HG02870 (cell line): ENCODE measurements at regions not wholly inside any gene's neighbourhood (a gene's known extent, or its start where the extent isn't known, plus 50 kb on each side); places are given as distances from the start of the nearest gene placed in this dataset.
A peak's percentile ranks its signal among the peaks of the same experiment; 100 is the strongest.
"Not testable (repeated sequence)": the region's sequence is repeated elsewhere in the genome, so short reads cannot be mapped to it uniquely, and the experiment has no call there.

Source experiments
- ATAC-seq: cut with Tn5 transposase; IDR thresholded peaks from one replicate; pipeline ENCODE4 v1.9.1; 2021; ENCODE audit warnings: mild to moderate bottlenecking, moderate library complexity; ENCODE audit not compliant: unreplicated experiment

- ATAC-seq = no peak
These were observed 273.7 kb downstream of the DAD1 start for GRCh38 chr14:22315336-22315735.

- ATAC-seq = peak; percentile 85
These were observed 274.7 kb downstream of the DAD1 start for GRCh38 chr14:22314183-22314820.

- no peak for ATAC-seq
These were observed 275.7 kb downstream of the DAD1 start for GRCh38 chr14:22313172-22313801.

- no peak for ATAC-seq
These were observed 277.4 kb downstream of the DAD1 start for GRCh38 chr14:22311636-22312035.

GRCh38 chr14:22305607-22306006 lies 283.4 kb downstream of the DAD1 start:
- ATAC-seq = peak; percentile 75

GRCh38 chr14:22304326-22304725 lies 284.7 kb downstream of the DAD1 start:
- no peak for ATAC-seq

- no peak for ATAC-seq
These were observed 285.3 kb downstream of the DAD1 start for GRCh38 chr14:22303589-22304195.

GRCh38 chr14:22300646-22301045 lies 288.4 kb downstream of the DAD1 start:
- no peak for ATAC-seq

GRCh38 chr14:22297376-22297775 lies 291.6 kb downstream of the DAD1 start:
- ATAC-seq = no peak

GRCh38 chr14:22296722-22297121 lies 292.3 kb downstream of the DAD1 start:
- ATAC-seq = no peak

- no peak for ATAC-seq
These were observed 292.9 kb downstream of the DAD1 start for GRCh38 chr14:22296088-22296487.

- no peak for ATAC-seq
These were observed 297.6 kb downstream of the DAD1 start for GRCh38 chr14:22291406-22291805.

- no peak for ATAC-seq
These were observed 299.5 kb downstream of the DAD1 start for GRCh38 chr14:22289570-22289969.

GRCh38 chr14:22285991-22286390 lies 303.0 kb downstream of the DAD1 start:
- ATAC-seq = no peak

- no peak for ATAC-seq
These were observed 306.1 kb downstream of the DAD1 start for GRCh38 chr14:22282949-22283348.

GRCh38 chr14:22282417-22282816 lies 306.6 kb downstream of the DAD1 start:
- peak; percentile 48 for ATAC-seq

GRCh38 chr14:22281447-22281874 lies 307.6 kb downstream of the DAD1 start:
- ATAC-seq = not testable (repeated sequence)

- no peak for ATAC-seq
These were observed 308.3 kb downstream of the DAD1 start for GRCh38 chr14:22280497-22281316.

GRCh38 chr14:22276913-22277816 lies 311.9 kb downstream of the DAD1 start:
- ATAC-seq = no peak
